Gastrocnemius medialis (tissue), 4 donors: ENCODE measurements at regions not wholly inside any gene's neighbourhood (a gene's known extent, or its start where the extent isn't known, plus 50 kb on each side); places are given as distances from the start of the nearest gene placed in this dataset.

Experiments used
- ATAC-seq, 2 donors: fragments of 150-250 bp; one replicate each; pipeline ENCODE4 v1.9.1; 2016
- DNase-seq, 2 donors: peaks; one replicate each; pipeline ENCODE4 v3.0.0-alpha.2; 2019
- H3K27ac ChIP-seq, 4 donors: fragments of 200-600 bp; sonication (generic); 1 replicate in 1 of 4; 2 replicates in 3 of 4; pipeline ENCODE4 v1.5.1; 2016 to 2018; ENCODE audit warnings: mild to moderate bottlenecking in 2 of 4, moderate library complexity in 1 of 4
- H3K27me3 ChIP-seq, 3 donors: fragments of 200-600 bp; sonication (generic) in 2 of 3; 1 replicate in 1 of 3; 2 replicates in 2 of 3; pipeline versions ENCODE4 v1.5.1 to v1.6.0; 2016 to 2019; ENCODE audit warnings: mild to moderate bottlenecking in 1 of 3, moderate library complexity in 1 of 3
- H3K36me3 ChIP-seq, 2 donors: fragments of 200-600 bp; sonication (generic) in 1 of 2; one replicate each; pipeline ENCODE4 v1.5.1; 2017 to 2018
- H3K4me1 ChIP-seq, 2 donors: fragments of 200-600 bp; sonication (generic) in 1 of 2; one replicate each; pipeline ENCODE4 v1.5.1; 2016 to 2017; ENCODE audit warnings: mild to moderate bottlenecking in 2 of 2
- H3K4me3 ChIP-seq, 4 donors: fragments of 200-600 bp; sonication (generic) in 3 of 4; 1 replicate in 1 of 4; 2 replicates in 3 of 4; pipeline ENCODE4 v1.5.1; 2016 to 2019; ENCODE audit warnings: mild to moderate bottlenecking in 2 of 4
- H3K9me3 ChIP-seq, 3 donors: fragments of 200-600 bp; sonication (generic) in 2 of 3; 1 replicate in 1 of 3; 2 replicates in 2 of 3; pipeline ENCODE4 v1.5.1; 2016 to 2019
- POLR2A ChIP-seq, 2 donors: fragments of 450-650 bp; IDR thresholded peaks; one replicate each; pipeline ENCODE4 v1.6.1; 2017; ENCODE audit warnings: antibody characterized with exemption in 2 of 2, mild to moderate bottlenecking in 2 of 2, moderate library complexity in 2 of 2
- in situ Hi-C, 4 donors: fragments of 200-750 bp; cut with MboI; loops; one replicate each; pipeline versions ENCODE4 v1.15.0 to v1.8.0; 2017; ENCODE audit warnings: low sequenced_read_pairs in 4 of 4
- intact Hi-C: fragments of 100-400 bp; cut with DNase I; formaldehyde crosslinking; loops from one replicate; pipeline ENCODE4 v1.15.1; 2023; ENCODE audit warnings: low total_unique reads
- TF ChIP-seq, protein P1 (sequence below), 5 experiments: fragments of 450-650 bp in 3 of 5; fragments of 200-600 bp in 2 of 5; sonication (generic) in 2 of 5; IDR thresholded peaks in 4 of 5; conservative IDR thresholded peaks in 1 of 5; 1 replicate in 4 of 5; 2 replicates in 1 of 5; pipeline ENCODE4 v1.5.1; 2016 to 2019; ENCODE audit warnings: antibody characterized with exemption in 5 of 5, mild to moderate bottlenecking in 3 of 5, moderate library complexity in 3 of 5

DNA sequence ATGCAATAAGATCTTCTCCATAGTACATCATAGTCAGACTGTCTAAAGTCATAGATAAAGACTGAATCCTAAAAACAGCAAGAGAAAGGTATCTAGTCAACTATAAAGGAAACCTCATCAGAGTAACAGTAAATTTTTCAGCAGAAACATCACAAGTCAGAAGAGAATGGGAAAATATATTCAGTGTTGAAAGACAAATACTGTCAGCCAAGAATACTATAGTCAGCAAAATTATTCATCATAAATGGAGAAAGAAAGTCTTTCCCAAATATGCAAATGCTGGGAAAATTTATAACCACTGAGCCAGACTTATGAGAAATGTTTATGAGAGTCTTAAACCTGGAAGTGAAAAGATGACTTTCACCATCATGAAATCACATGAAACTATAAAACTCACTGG, 136.7 kb downstream of the KDR start:
- no peaks in the 10 kb centered on the region for H3K36me3 ChIP-seq
- no peak for ATAC-seq
- intact Hi-C loops, result no loop called here
- TF ChIP-seq, protein P1, sequence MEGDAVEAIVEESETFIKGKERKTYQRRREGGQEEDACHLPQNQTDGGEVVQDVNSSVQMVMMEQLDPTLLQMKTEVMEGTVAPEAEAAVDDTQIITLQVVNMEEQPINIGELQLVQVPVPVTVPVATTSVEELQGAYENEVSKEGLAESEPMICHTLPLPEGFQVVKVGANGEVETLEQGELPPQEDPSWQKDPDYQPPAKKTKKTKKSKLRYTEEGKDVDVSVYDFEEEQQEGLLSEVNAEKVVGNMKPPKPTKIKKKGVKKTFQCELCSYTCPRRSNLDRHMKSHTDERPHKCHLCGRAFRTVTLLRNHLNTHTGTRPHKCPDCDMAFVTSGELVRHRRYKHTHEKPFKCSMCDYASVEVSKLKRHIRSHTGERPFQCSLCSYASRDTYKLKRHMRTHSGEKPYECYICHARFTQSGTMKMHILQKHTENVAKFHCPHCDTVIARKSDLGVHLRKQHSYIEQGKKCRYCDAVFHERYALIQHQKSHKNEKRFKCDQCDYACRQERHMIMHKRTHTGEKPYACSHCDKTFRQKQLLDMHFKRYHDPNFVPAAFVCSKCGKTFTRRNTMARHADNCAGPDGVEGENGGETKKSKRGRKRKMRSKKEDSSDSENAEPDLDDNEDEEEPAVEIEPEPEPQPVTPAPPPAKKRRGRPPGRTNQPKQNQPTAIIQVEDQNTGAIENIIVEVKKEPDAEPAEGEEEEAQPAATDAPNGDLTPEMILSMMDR (IDR thresholded peaks at IDR 0.05 in 4 of 5, conservative IDR thresholded peaks at IDR 0.05 in 1 of 5), result no peak
- TF ChIP-seq POLR2A (IDR thresholded peaks at IDR 0.05), result no peak
- no peak overlapping the region for H3K27ac ChIP-seq
- H3K4me1 ChIP-seq, result no peaks in the 10 kb centered on the region
- no peak for DNase-seq
- in situ Hi-C loops, result loop anchor here in 1 of 4 donors (25.0 kb wide), 1 partner anchor 574 kb away; no protein-coding TSS in a partner anchor
- no peak overlapping the region for H3K4me3 ChIP-seq
- H3K9me3 ChIP-seq, result no peaks in the 10 kb centered on the region
- H3K27me3 ChIP-seq, result no peaks in the 10 kb centered on the region

DNA sequence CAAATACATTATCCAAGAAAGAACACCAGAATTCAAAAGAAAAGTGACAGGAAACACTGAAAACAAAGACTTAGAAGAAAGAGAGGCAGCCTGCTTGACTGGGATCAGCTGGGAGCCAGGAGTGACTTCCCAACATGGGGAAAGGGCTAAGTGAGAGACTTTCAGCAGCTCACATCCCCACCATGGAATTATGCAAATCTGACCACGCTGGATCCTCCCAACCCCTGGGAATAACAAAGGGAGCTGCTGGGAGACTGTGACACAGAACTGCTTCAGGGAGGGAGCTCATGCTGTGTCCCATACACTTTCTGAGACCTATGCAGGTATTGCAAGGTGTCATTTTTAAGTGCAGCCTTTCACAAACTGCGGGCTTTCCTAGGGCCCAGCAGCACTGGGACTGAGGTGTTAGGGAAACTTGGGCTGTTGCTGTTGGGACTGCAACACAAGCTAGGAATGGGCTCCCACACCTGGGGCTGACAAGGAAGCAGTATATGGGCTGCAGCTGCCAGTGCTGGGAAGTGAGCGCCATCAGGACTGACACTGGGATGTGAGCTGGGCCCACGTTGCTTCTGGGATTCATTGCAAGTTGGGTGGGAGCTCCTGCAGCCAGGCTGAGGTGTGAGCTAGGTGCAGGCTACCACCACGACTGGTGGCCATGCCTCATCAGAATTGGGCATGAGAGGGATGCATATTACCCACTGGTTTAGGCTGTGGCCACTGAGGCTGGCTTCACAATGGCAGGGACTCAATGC, 139.1 kb downstream of the KDR start:
- no peak overlapping the region for H3K4me3 ChIP-seq
- DNase-seq (no peak), ATAC-seq (no peak)
- no peaks in the 10 kb centered on the region for H3K27me3 ChIP-seq
- no peak overlapping the region for H3K27ac ChIP-seq
- no peaks in the 10 kb centered on the region for H3K9me3 ChIP-seq
- intact Hi-C loops, result no loop called here
- no peaks in the 10 kb centered on the region for H3K36me3 ChIP-seq
- TF ChIP-seq POLR2A (IDR thresholded peaks at IDR 0.05), result no peak
- TF ChIP-seq, protein P1 (IDR thresholded peaks at IDR 0.05 in 4 of 5, conservative IDR thresholded peaks at IDR 0.05 in 1 of 5), result no peak
- in situ Hi-C loops, result loop anchor here in 1 of 4 donors (25.0 kb wide), 1 partner anchor 576 kb away; no protein-coding TSS in a partner anchor
- H3K4me1 ChIP-seq, result no peaks in the 10 kb centered on the region

- DNase-seq (no peak), ATAC-seq (no peak)
- no peak overlapping the region for H3K4me3 ChIP-seq
- H3K9me3 ChIP-seq, result no peaks in the 10 kb centered on the region
- H3K27me3 ChIP-seq, result no peaks in the 10 kb centered on the region
- TF ChIP-seq, protein P1 (IDR thresholded peaks at IDR 0.05 in 4 of 5, conservative IDR thresholded peaks at IDR 0.05 in 1 of 5), result no peak
- TF ChIP-seq POLR2A (IDR thresholded peaks at IDR 0.05), result no peak
- no peak overlapping the region for H3K27ac ChIP-seq
- in situ Hi-C loops (loop anchor here in 1 of 4 donors (10.0 to 25.0 kb wide), 2 partner anchors 348 to 586 kb away; no protein-coding TSS in a partner anchor), intact Hi-C loops (no loop called here)
- no peaks in the 10 kb centered on the region for H3K4me1 ChIP-seq
- H3K36me3 ChIP-seq, result no peaks in the 10 kb centered on the region
These were observed 148.7 kb downstream of the KDR start for GRCh38 chr4:54976682-54977081.

GRCh38 chr4:54976031-54976430, 149.4 kb downstream of the KDR start:
- Histone ChIP-seq H3K4me3 (no peak overlapping the region), H3K36me3 (no peaks in the 10 kb centered on the region), H3K27ac (no peak overlapping the region), H3K4me1 (no peaks in the 10 kb centered on the region), H3K9me3 (no peaks in the 10 kb centered on the region), H3K27me3 (no peaks in the 10 kb centered on the region)
- intact Hi-C loops, result no loop called here
- in situ Hi-C loops, result loop anchor here in 1 of 4 donors (10.0 to 25.0 kb wide), 2 partner anchors 349 to 586 kb away; no protein-coding TSS in a partner anchor
- no peak for ATAC-seq
- no peak for DNase-seq
- TF ChIP-seq, protein P1 (IDR thresholded peaks at IDR 0.05 in 4 of 5, conservative IDR thresholded peaks at IDR 0.05 in 1 of 5), result no peak
- no peak for TF ChIP-seq POLR2A (IDR thresholded peaks at IDR 0.05)
